ENCODE measurements at regions not wholly inside any gene's neighbourhood (a gene's known extent, or its start where the extent isn't known, plus 50 kb on each side); places are given as distances from the start of the nearest gene placed in this dataset.

DNA sequence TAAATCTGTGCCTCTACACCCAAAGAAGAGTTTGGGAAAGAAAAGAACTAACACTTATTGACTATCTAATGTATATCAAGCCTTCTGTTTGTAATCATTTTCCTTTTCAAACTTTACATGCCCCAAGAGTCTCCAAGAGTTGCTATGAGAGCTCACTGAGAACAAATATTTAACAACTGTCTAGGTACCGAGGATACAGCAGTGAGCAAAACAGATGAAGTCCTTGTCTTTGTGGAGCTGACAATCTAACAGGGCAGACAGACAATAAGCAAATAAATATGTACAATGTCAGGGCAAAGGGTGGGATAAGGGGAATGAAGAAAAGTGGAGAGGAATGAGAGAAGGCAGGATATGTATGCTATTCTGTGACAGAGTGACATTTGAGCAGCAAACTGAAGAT lies 64.8 kb upstream of the KSR1 start:
- no peak for DNase-seq (ENCODE audit: low read depth in 2 of 2)

DNA sequence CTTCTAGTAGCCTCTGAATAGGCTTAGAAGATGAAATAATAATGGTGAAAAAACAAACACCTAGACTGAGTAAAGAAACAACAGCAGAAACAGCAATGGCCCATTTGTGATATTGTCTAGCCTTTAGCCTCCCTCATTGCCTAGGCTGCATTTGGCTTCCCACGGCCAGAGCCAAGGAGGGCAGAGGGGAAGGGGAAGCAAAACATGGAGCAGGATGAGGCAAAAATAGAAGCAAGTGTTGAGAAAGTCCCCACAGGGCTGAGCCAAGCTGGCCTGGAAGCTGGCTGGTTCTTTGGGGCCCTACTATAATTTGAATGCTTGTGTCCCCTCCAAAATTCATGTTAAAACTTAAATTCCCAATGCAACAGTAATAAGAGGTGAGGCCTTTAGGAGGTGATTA lies 60.2 kb upstream of the KSR1 start:
- DNase-seq (ENCODE audit: low read depth in 2 of 2), result no peak

DNA sequence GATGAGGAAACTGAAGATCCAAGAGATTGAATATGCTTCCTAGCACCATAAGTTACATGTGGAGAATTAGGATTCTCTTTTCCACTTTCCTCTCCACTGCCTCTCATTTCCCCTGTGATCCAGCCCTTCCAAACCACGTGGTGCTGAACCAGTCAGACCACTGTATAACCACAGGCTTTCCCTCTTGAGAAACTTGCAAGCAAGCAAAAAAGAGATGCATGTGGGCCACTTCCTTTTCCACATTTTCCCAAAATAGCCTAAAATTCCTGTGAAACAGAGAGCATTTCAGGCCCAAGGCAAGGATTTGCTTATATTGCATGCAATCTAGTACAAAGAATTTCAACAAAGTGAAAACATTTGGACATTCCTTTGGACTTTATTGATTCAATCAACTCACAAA lies 59.3 kb upstream of the KSR1 start:
- DNase-seq (ENCODE audit: low read depth in 2 of 2), result no peak

DNA sequence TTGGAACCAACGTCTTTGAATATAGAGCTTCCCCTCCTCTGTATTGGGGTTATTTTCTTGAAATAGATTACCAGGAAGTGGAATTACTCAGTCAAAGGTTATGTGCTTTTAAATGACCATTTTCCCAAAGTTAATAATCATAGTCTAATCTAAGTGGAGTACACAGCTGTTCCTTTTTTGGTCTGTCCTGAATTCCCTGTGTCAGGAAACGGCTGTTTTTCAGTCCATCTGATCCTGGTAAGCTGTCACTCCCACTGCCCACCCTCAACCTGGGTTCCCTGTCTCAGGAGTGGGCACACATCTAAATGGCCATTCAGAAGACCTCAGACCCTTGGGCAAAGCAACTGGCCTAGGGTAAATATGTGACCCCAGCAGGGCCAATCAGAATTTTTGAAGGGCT lies 57.6 kb upstream of the KSR1 start:
- no peak for DNase-seq (ENCODE audit: low read depth in 2 of 2)

DNA sequence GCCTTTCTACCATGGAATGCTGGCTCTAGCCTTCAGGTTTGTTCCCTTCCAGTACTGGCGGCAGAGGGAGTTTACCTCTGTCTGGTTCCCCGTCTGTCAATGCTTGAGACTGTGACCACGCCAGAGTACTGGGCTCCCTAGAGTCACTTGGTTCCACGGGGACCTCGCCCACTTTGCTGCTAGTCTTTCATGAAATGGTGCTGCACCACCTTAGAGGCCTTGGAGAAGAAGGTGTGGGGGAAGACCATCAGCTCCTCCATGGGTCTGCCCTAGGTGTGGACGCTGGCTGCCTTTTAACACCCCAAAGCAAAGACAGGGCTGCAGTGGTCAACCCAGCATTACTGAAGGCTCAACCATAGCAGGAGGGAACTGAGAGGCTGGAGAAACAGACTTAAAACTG lies 55.3 kb upstream of the KSR1 start:
- DNase-seq (ENCODE audit: low read depth in 2 of 2), result no peak

DNA sequence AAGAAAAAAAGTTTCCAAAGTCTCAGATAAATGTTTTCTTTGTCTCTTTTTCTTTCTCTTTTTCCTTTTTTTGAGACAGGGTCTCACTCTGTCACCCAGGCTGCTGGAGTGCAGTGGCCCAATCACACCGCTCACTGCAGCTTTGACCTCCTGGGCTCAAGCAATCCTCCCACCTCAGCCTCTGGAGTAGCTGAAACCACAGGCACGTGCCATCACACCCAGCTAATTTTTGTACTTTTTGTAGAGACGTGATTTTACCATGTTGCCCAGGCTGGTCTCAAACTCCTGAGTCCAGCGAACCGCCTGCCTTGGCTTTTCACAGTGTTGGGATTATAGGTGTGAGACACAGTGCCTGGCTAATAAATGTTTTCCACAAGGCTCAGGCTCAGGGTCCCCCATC lies 53.3 kb upstream of the KSR1 start:
- no peak for DNase-seq (ENCODE audit: low read depth in 2 of 2)

DNA sequence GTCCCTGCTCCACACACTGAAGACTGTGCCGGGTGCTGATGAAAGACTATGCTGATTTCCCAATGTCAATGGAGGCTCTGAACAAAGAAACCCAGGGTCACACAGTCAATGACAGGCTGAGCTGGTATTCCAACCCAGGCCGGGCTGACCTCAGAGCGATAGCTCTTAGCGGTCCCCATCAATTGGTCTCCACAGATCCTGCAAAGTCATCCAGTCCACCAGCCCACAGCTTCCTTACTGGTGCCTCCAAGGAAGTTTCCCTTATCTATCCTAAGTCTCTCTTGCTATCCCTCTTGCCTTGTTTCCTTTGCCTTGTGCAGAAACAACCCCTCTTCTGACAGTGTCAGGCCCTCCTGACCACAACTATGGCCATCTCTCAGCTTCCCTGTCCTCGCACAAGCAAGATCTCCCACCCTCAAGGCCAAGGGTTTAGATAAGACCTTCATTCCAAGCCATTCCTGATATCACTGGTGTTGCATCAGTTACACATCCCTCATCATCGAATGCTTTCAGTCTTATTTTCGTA lies 52.7 kb upstream of the KSR1 start:
- DNase-seq (ENCODE audit: low read depth in 2 of 2), result no peak

DNA sequence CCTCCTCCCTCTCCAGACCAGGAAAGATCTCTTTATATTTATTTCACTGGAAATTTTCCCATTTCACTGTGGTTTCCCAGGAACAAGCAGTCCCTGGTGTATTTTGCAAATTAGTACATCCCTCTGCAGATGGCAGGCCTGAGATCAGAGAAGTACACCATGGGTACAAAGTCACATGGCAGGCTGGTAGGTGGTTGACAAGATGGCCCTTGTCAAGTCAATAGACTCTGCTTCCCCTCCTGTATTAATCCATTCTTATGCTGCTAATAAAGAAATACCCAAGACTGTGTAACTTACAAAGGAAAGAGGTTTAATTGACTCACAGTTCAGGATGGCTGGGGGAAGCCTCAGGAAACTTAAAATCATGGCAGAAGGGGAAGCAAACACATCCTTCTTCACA lies 51.6 kb upstream of the KSR1 start:
- no peak for DNase-seq (ENCODE audit: low read depth in 2 of 2)

Measured in activated CD4-positive, alpha-beta T cell treated with anti-CD3 and anti-CD28 coated beads for 24 hours (primary cell).